A673 (cell line): ENCODE measurements at regions not wholly inside any gene's neighbourhood (a gene's known extent, or its start where the extent isn't known, plus 50 kb on each side); places are given as distances from the start of the nearest gene placed in this dataset.

Source experiments
- BruUV-seq: library from RNA; stranded (reverse); fragments of 400-500 nt; replicated peaks from 2 replicates; lab custom pipeline; 2021; lab: Mats Ljungman, UMichigan
- CTCF ChIA-PET: fragments of 300-600 bp; sonication (Branson Sonifier 250); formaldehyde crosslinking; loops from one replicate; lab custom pipeline; 2022; ENCODE audit warnings: antibody characterized with exemption; lab: Charles Lee
- POLR2A ChIA-PET: fragments of 300-600 bp; sonication (Branson Sonifier 250); formaldehyde crosslinking; loops from one replicate; lab custom pipeline; 2022; ENCODE audit warnings: antibody characterized with exemption; ENCODE audit not compliant: low non-redundant PET; lab: Charles Lee
- DNase-seq: peaks from one replicate; pipeline ENCODE4 v3.0.0-alpha.2; 2015; ENCODE audit warnings: low spot score
- H3K27ac ChIP-seq: fragments of 200-600 bp; sonication (generic); 2 replicates; pipeline ENCODE4 v1.5.1; 2016; ENCODE audit warnings: mixed run types, low read depth, mild to moderate bottlenecking, mixed read lengths, antibody characterized with exemption, low read length; ENCODE audit not compliant: poor library complexity, severe bottlenecking
- H3K27me3 ChIP-seq: fragments of 200-600 bp; sonication (generic); replicated peaks from 2 replicates; pipeline ENCODE4 v1.6.1; 2017; ENCODE audit warnings: mixed run types, low read depth, mild to moderate bottlenecking, mixed read lengths, antibody characterized with exemption, low read length; ENCODE audit not compliant: insufficient read depth, poor library complexity
- H3K36me3 ChIP-seq: fragments of 200-600 bp; sonication (generic); 2 replicates; pipeline ENCODE4 v1.6.1; 2016; ENCODE audit warnings: mixed run types, mild to moderate bottlenecking, mixed read lengths, antibody characterized with exemption, low read length; ENCODE audit not compliant: insufficient read depth, poor library complexity, severe bottlenecking
- H3K4me1 ChIP-seq: fragments of 200-600 bp; sonication (generic); 2 replicates; pipeline ENCODE4 v1.6.1; 2017; ENCODE audit warnings: mixed run types, mild to moderate bottlenecking, mixed read lengths, antibody characterized with exemption, low read length; ENCODE audit not compliant: insufficient read depth, poor library complexity, severe bottlenecking
- H3K4me3 ChIP-seq: fragments of 200-600 bp; sonication (generic); 2 replicates; pipeline ENCODE4 v1.5.1; 2016; ENCODE audit warnings: low read depth, mixed run types, mild to moderate bottlenecking, mixed read lengths, low read length; ENCODE audit not compliant: poor library complexity, severe bottlenecking
- H3K9me3 ChIP-seq: fragments of 200-600 bp; sonication (generic); 2 replicates; pipeline ENCODE4 v1.6.1; 2016; ENCODE audit warnings: mixed run types, low read depth, mild to moderate bottlenecking, mixed read lengths, antibody characterized with exemption, low read length; ENCODE audit not compliant: poor library complexity, severe bottlenecking
- CTCF ChIP-seq: fragments of 300-800, 200-600 bp; sonication (generic); conservative IDR thresholded peaks from 2 replicates; pipeline ENCODE4 v1.5.1; 2017; ENCODE audit warnings: low read depth, mild to moderate bottlenecking, antibody characterized with exemption, low read length, moderate library complexity, mixed read lengths
- EZH2 ChIP-seq: fragments of 200-600 bp; sonication (generic); IDR thresholded peaks from 2 replicates; pipeline ENCODE4 v1.6.1; 2017; ENCODE audit warnings: borderline replicate concordance, low read depth, mild to moderate bottlenecking, mixed read lengths, antibody characterized with exemption, low read length; ENCODE audit not compliant: poor library complexity, severe bottlenecking
- intact Hi-C: fragments of 100-400 bp; cut with micrococcal nuclease; formaldehyde crosslinking; loops from one replicate; pipeline ENCODE4 v1.10.0; 2022; ENCODE audit not compliant: unreplicated experiment

GRCh38 chr14:103260629-103261124, 73.4 kb upstream of the EIF5 start:
- BruUV-seq = no TSS peak
- Histone ChIP-seq H3K27me3 (no peaks in the 10 kb centered on the region), H3K4me3 (peak overlapping the region; percentile 41), H3K36me3 (no peaks in the 10 kb centered on the region), H3K27ac (peak overlapping the region; percentile 34), H3K9me3 (peaks cover 5% of the 10 kb centered on the region), H3K4me1 (no peaks in the 10 kb centered on the region)
- TF ChIP-seq EZH2 (no peak), CTCF (no peak)
- intact Hi-C loops = no loop called here
- ChIA-PET CTCF (interaction anchor here (0.6 kb wide), 1 partner anchor 134 kb away, joined by 4 read pairs; no protein-coding TSS in a partner anchor), POLR2A (no interaction called here)
- DNase-seq = peak; percentile 45

- no peak for TF ChIP-seq CTCF
- TF ChIP-seq EZH2 = no peak
- ChIA-PET POLR2A (no interaction called here), CTCF (no interaction called here)
- no peaks in the 10 kb centered on the region for H3K9me3 ChIP-seq
- no TSS peak for BruUV-seq
- H3K27ac ChIP-seq = no peak overlapping the region
- intact Hi-C loops = no loop called here
- H3K4me1 ChIP-seq = no peaks in the 10 kb centered on the region
- H3K27me3 ChIP-seq = no peaks in the 10 kb centered on the region
- no peak overlapping the region for H3K4me3 ChIP-seq
- no peak for DNase-seq
- no peaks in the 10 kb centered on the region for H3K36me3 ChIP-seq
Measured at GRCh38 chr14:103267226-103267910, 66.7 kb upstream of the EIF5 start.

GRCh38 chr14:103271189-103271588, 62.8 kb upstream of the EIF5 start:
- intact Hi-C loops = no loop called here
- POLR2A ChIA-PET = no interaction called here
- Histone ChIP-seq H3K36me3 (no peaks in the 10 kb centered on the region), H3K9me3 (no peaks in the 10 kb centered on the region), H3K4me1 (no peaks in the 10 kb centered on the region), H3K27me3 (no peaks in the 10 kb centered on the region), H3K4me3 (no peak overlapping the region), H3K27ac (no peak overlapping the region)
- no peak for TF ChIP-seq EZH2
- no peak for TF ChIP-seq CTCF
- CTCF ChIA-PET = no interaction called here
- BruUV-seq = no TSS peak
- no peak for DNase-seq
